ENCODE measurements at regions not wholly inside any gene's neighbourhood (a gene's known extent, or its start where the extent isn't known, plus 50 kb on each side); places are given as distances from the start of the nearest gene placed in this dataset.

DNA sequence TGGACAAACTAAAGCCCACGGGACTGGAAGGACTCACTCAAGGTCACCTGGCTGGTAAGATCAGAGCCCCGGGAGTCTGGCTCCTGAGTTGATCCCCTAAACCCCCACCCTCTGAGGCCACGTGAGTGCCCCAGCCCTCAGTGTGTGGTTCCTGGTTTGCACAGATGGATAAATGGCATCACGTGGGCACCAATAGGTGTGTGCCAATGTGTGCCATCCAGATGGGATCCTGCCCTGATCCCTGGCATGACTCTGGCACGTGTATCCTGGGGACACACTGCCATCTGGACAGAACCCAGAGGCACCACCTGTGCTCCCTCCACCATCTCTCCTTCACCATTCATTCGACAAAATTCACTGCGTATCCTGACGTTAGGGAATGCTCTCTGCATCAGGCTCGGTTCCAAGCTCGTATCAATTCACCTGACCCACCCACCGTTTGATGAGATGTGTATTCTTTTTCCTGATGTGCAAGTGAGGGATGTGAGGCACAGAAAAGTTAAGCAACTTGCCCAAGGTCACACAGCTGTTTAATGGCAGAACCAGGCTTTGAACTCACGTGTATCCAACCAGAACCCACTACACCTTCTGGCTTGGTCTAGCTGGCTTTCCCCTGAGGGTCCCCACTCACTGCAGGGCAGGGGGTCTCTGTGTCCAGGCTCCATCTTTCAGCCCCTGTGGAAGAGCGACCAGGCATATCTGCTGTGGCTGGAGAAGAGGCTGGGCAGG, 49.8 kb upstream of the PAX7 start:
- H3K27ac Mint-ChIP-seq: no peak overlapping the region
- DNase-seq (ENCODE audit: low spot score) (no peak), ATAC-seq (no peak)
- no peak overlapping the region for H3K4me3 Mint-ChIP-seq
- no peaks in the 10 kb centered on the region for H3K9me3 Mint-ChIP-seq
- POLR2A ChIA-PET: no interaction called here
- no peaks in the 10 kb centered on the region for H3K36me3 Mint-ChIP-seq
- CTCF ChIA-PET: interaction anchor here (0.5 to 8.5 kb wide), 97 partner anchors 9 to 1101 kb away, joined by 3 to 130 read pairs (median 5); partner anchors contain the start of gene IGSF21
- no peak for TF ChIP-seq GTF2I (CRISPR knock-in tag; conservative IDR thresholded peaks at IDR 0.05)
- TF ChIP-seq, protein P1, sequence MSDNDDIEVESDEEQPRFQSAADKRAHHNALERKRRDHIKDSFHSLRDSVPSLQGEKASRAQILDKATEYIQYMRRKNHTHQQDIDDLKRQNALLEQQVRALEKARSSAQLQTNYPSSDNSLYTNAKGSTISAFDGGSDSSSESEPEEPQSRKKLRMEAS (CRISPR knock-in tag; IDR thresholded peaks at IDR 0.05): no peak
- TF ChIP-seq CBFB (CRISPR knock-in tag; IDR thresholded peaks at IDR 0.05; ENCODE audit: low read depth): no peak
- TF ChIP-seq SMAD4 (CRISPR knock-in tag; IDR thresholded peaks at IDR 0.05): no peak
- TF ChIP-seq TEAD1 (CRISPR knock-in tag; IDR thresholded peaks at IDR 0.05): no peak
- TF ChIP-seq, protein P2, sequence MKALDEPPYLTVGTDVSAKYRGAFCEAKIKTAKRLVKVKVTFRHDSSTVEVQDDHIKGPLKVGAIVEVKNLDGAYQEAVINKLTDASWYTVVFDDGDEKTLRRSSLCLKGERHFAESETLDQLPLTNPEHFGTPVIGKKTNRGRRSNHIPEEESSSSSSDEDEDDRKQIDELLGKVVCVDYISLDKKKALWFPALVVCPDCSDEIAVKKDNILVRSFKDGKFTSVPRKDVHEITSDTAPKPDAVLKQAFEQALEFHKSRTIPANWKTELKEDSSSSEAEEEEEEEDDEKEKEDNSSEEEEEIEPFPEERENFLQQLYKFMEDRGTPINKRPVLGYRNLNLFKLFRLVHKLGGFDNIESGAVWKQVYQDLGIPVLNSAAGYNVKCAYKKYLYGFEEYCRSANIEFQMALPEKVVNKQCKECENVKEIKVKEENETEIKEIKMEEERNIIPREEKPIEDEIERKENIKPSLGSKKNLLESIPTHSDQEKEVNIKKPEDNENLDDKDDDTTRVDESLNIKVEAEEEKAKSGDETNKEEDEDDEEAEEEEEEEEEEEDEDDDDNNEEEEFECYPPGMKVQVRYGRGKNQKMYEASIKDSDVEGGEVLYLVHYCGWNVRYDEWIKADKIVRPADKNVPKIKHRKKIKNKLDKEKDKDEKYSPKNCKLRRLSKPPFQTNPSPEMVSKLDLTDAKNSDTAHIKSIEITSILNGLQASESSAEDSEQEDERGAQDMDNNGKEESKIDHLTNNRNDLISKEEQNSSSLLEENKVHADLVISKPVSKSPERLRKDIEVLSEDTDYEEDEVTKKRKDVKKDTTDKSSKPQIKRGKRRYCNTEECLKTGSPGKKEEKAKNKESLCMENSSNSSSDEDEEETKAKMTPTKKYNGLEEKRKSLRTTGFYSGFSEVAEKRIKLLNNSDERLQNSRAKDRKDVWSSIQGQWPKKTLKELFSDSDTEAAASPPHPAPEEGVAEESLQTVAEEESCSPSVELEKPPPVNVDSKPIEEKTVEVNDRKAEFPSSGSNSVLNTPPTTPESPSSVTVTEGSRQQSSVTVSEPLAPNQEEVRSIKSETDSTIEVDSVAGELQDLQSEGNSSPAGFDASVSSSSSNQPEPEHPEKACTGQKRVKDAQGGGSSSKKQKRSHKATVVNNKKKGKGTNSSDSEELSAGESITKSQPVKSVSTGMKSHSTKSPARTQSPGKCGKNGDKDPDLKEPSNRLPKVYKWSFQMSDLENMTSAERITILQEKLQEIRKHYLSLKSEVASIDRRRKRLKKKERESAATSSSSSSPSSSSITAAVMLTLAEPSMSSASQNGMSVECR (CRISPR knock-in tag; IDR thresholded peaks at IDR 0.05; ENCODE audit: borderline replicate concordance): no peak
- TF ChIP-seq TCF7 (CRISPR knock-in tag; IDR thresholded peaks at IDR 0.05; ENCODE audit: low read depth): no peak
- TF ChIP-seq NFE2L1 (CRISPR knock-in tag; IDR thresholded peaks at IDR 0.05): no peak
- TF ChIP-seq JUN (CRISPR knock-in tag; IDR thresholded peaks at IDR 0.05): no peak
- no peak for TF ChIP-seq GRHL2 (CRISPR knock-in tag; IDR thresholded peaks at IDR 0.05; ENCODE audit: insufficient replicate concordance, severe bottlenecking)
- TF ChIP-seq ZNF396 (CRISPR knock-in tag; IDR thresholded peaks at IDR 0.05; ENCODE audit: borderline replicate concordance): no peak
- no peak for TF ChIP-seq FOXP1 (CRISPR knock-in tag; IDR thresholded peaks at IDR 0.05; ENCODE audit: borderline replicate concordance)
- TF ChIP-seq, protein P3, sequence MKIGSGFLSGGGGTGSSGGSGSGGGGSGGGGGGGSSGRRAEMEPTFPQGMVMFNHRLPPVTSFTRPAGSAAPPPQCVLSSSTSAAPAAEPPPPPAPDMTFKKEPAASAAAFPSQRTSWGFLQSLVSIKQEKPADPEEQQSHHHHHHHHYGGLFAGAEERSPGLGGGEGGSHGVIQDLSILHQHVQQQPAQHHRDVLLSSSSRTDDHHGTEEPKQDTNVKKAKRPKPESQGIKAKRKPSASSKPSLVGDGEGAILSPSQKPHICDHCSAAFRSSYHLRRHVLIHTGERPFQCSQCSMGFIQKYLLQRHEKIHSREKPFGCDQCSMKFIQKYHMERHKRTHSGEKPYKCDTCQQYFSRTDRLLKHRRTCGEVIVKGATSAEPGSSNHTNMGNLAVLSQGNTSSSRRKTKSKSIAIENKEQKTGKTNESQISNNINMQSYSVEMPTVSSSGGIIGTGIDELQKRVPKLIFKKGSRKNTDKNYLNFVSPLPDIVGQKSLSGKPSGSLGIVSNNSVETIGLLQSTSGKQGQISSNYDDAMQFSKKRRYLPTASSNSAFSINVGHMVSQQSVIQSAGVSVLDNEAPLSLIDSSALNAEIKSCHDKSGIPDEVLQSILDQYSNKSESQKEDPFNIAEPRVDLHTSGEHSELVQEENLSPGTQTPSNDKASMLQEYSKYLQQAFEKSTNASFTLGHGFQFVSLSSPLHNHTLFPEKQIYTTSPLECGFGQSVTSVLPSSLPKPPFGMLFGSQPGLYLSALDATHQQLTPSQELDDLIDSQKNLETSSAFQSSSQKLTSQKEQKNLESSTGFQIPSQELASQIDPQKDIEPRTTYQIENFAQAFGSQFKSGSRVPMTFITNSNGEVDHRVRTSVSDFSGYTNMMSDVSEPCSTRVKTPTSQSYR (CRISPR knock-in tag; IDR thresholded peaks at IDR 0.05): no peak
- no peak for TF ChIP-seq ZNF121 (CRISPR knock-in tag; IDR thresholded peaks at IDR 0.05)
- no peak for TF ChIP-seq ESRRA (CRISPR knock-in tag; IDR thresholded peaks at IDR 0.05; ENCODE audit: borderline replicate concordance)
- no peaks in the 10 kb centered on the region; the same call in 1 of the 2 replicates for H3K4me1 Mint-ChIP-seq
- H3K27me3 Mint-ChIP-seq (ENCODE audit: low read depth): peaks cover 5% of the 10 kb centered on the region

All from WTC11 (cell line).